GM13976 (cell line): ENCODE measurements at regions not wholly inside any gene's neighbourhood (a gene's known extent, or its start where the extent isn't known, plus 50 kb on each side); places are given as distances from the start of the nearest gene placed in this dataset.

Experiments used
- DNase-seq: peaks from one replicate; pipeline ENCODE4 v3.0.0; 2012; ENCODE audit warnings: low spot score
- CTCF ChIP-seq: IDR thresholded peaks from 2 replicates; pipeline ENCODE4 v1.5.1; 2012; ENCODE audit warnings: borderline replicate concordance, mild to moderate bottlenecking; ENCODE audit not compliant: insufficient read depth; ENCODE audit errors: extremely low read depth, missing control alignments, control extremely low read depth
- in situ Hi-C: fragments of 300-500 bp; cut with MboI; formaldehyde crosslinking; loops from one replicate; pipeline ENCODE4 v1.12.0; 2022; ENCODE audit warnings: low sequenced_read_pairs, mixed read lengths, inconsistent platforms; ENCODE audit not compliant: unreplicated experiment

GRCh38 chr4:129231945-129232588 is 136.1 kb downstream of the C4orf33 start:
- in situ Hi-C loops: no loop called here
- no peak for TF ChIP-seq CTCF
- no peak for DNase-seq

GRCh38 chr4:129232589-129233337 is 136.8 kb downstream of the C4orf33 start:
- in situ Hi-C loops: no loop called here
- DNase-seq: no peak
- no peak for TF ChIP-seq CTCF

GRCh38 chr4:129233691-129234090 is 137.7 kb downstream of the C4orf33 start:
- no peak for TF ChIP-seq CTCF
- no peak for DNase-seq
- in situ Hi-C loops: no loop called here

GRCh38 chr4:129236351-129236750 is 140.4 kb downstream of the C4orf33 start:
- no peak for DNase-seq
- no peak for TF ChIP-seq CTCF
- in situ Hi-C loops: no loop called here

- DNase-seq: no peak
- TF ChIP-seq CTCF: no peak
Measured at GRCh38 chr4:129239088-129239487, 143.1 kb downstream of the C4orf33 start.

GRCh38 chr4:129240816-129241215 is 144.9 kb downstream of the C4orf33 start:
- DNase-seq: no peak

More at GRCh38 chr4:129239088-129239487, 143.1 kb downstream of the C4orf33 start:
- in situ Hi-C loops: no loop called here

More at GRCh38 chr4:129240816-129241215, 144.9 kb downstream of the C4orf33 start:
- TF ChIP-seq CTCF: no peak
- in situ Hi-C loops: no loop called here
